H1 (cell line): ENCODE measurements at regions not wholly inside any gene's neighbourhood (a gene's known extent, or its start where the extent isn't known, plus 50 kb on each side); places are given as distances from the start of the nearest gene placed in this dataset.

Experiments used
- CTCF ChIA-PET: fragments of 300-600 bp; sonication (Branson Sonifier 250); formaldehyde crosslinking; loops from one replicate; lab custom pipeline; 2021; ENCODE audit not compliant: partially characterized antibody; lab: Charles Lee
- POLR2A ChIA-PET: fragments of 300-600 bp; sonication (Branson Sonifier 250); formaldehyde crosslinking; loops from one replicate; lab custom pipeline; 2021; ENCODE audit warnings: inconsistent platforms; ENCODE audit not compliant: partially characterized antibody; lab: Charles Lee
- DNase-seq, 2 experiments: peaks; one replicate each; pipeline versions ENCODE4 v3.0.0 to v3.0.0-alpha.2; 2010 to 2022; ENCODE audit warnings: low spot score in 2 of 2, low read depth in 1 of 2, mixed read lengths in 1 of 2
- FAIRE-seq: peaks from 2 replicates; lab custom pipeline; 2011; peaks lifted over from hg19 to GRCh38; lab: Jason Lieb, UNC
- H2AFZ ChIP-seq: 2 replicates; pipeline ENCODE4 v1.8.1; 2012; ENCODE audit warnings: low read length, inconsistent platforms
- H2AK5ac ChIP-seq: 2 replicates; pipeline ENCODE4 v1.6.1; 2013; ENCODE audit warnings: low read depth, low read length
- H2BK120ac ChIP-seq: replicated peaks from 2 replicates; pipeline ENCODE3; 2013; ENCODE audit warnings: low read depth, low read length, inconsistent platforms
- H2BK12ac ChIP-seq: 2 replicates; pipeline ENCODE4 v1.6.1; 2013; ENCODE audit warnings: low read depth, low read length
- H2BK15ac ChIP-seq: 2 replicates; pipeline ENCODE4 v1.6.1; 2013; ENCODE audit warnings: low read length
- H2BK20ac ChIP-seq: 2 replicates; pipeline ENCODE4 v1.6.1; 2013; ENCODE audit warnings: low read length
- H2BK5ac ChIP-seq: 2 replicates; pipeline ENCODE4 v1.6.1; 2013; ENCODE audit warnings: low read depth, low read length
- H3K14ac ChIP-seq: 2 replicates; pipeline ENCODE4 v1.6.1; 2013; ENCODE audit warnings: inconsistent platforms; ENCODE audit not compliant: insufficient read length
- H3K18ac ChIP-seq: 2 replicates; pipeline ENCODE4 v1.6.1; 2013; ENCODE audit warnings: low read length; ENCODE audit errors: extremely low read depth
- H3K23ac ChIP-seq: 2 replicates; pipeline ENCODE4 v1.6.1; 2013; ENCODE audit warnings: inconsistent platforms; ENCODE audit not compliant: insufficient read length
- H3K23me2 ChIP-seq: 2 replicates; pipeline ENCODE4 v1.6.1; 2013; ENCODE audit warnings: low read depth, low read length
- H3K27ac ChIP-seq: 2 replicates; pipeline ENCODE4 v1.6.1; 2011; ENCODE audit warnings: low read depth, low read length, inconsistent platforms
- H3K27me3 ChIP-seq, 4 experiments: replicated peaks in 1 of 4; 1 replicate in 1 of 4; 2 replicates in 3 of 4; pipeline versions ENCODE4 v1.6.1 to v1.8.1; 2011 to 2013; ENCODE audit warnings: low read length in 3 of 4, mild to moderate bottlenecking in 3 of 4, inconsistent platforms in 2 of 4, mixed read lengths in 2 of 4, moderate library complexity in 1 of 4; ENCODE audit not compliant: control insufficient read depth in 3 of 4, insufficient read depth in 3 of 4; ENCODE audit errors: extremely low read depth in 1 of 4
- H3K36me3 ChIP-seq, 4 experiments: 2 replicates each; pipeline versions ENCODE4 v1.6.1 to v1.8.1; 2011 to 2013; ENCODE audit warnings: mild to moderate bottlenecking in 4 of 4, low read length in 3 of 4, moderate library complexity in 2 of 4, control low read depth in 1 of 4, inconsistent platforms in 1 of 4; ENCODE audit not compliant: insufficient read depth in 4 of 4, control insufficient read depth in 2 of 4
- H3K4ac ChIP-seq: replicated peaks from 2 replicates; pipeline ENCODE3; 2013; ENCODE audit warnings: low read length, low read depth, mixed read lengths, inconsistent platforms; ENCODE audit not compliant: insufficient read length
- H3K4me1 ChIP-seq, 4 experiments: replicated peaks in 1 of 4; 1 replicate in 1 of 4; 2 replicates in 3 of 4; pipeline versions ENCODE4 v1.6.1 to v1.8.1; 2011 to 2013; ENCODE audit warnings: low read length in 3 of 4, inconsistent platforms in 2 of 4, mixed read lengths in 1 of 4; ENCODE audit not compliant: insufficient read depth in 4 of 4, control insufficient read depth in 3 of 4
- H3K4me2 ChIP-seq, 2 experiments: 2 replicates each; pipeline versions ENCODE4 v1.6.1 to v1.8.1; 2011 to 2013; ENCODE audit warnings: low read depth in 2 of 2, low read length in 2 of 2, control low read depth in 1 of 2, inconsistent platforms in 1 of 2, mild to moderate bottlenecking in 1 of 2; ENCODE audit not compliant: insufficient read depth in 1 of 2
- H3K4me3 ChIP-seq, 4 experiments: fragments of 200-600, 300-600 bp in 1 of 4; sonication (generic), shearing (Covaris generic), sonication (Bioruptor Twin) in 1 of 4; 2 replicates each; pipeline versions ENCODE4 v1.5.1 to v1.8.1; 2011 to 2016; ENCODE audit warnings: low read length in 4 of 4, low read depth in 3 of 4, control low read depth in 2 of 4, inconsistent platforms in 2 of 4, mild to moderate bottlenecking in 2 of 4, mixed read lengths in 1 of 4, moderate library complexity in 1 of 4; ENCODE audit not compliant: insufficient read depth in 2 of 4; ENCODE audit errors: extremely low read depth in 1 of 4
- H3K56ac ChIP-seq: replicated peaks from 2 replicates; pipeline ENCODE3; 2013; ENCODE audit warnings: low read depth, mild to moderate bottlenecking, mixed read lengths, low read length, inconsistent platforms; ENCODE audit not compliant: insufficient read length
- H3K79me1 ChIP-seq: 2 replicates; pipeline ENCODE4 v1.6.1; 2013; ENCODE audit warnings: low read depth, low read length, control low read depth
- H3K79me2 ChIP-seq, 2 experiments: 2 replicates each; pipeline versions ENCODE4 v1.6.1 to v1.8.1; 2012 to 2013; ENCODE audit warnings: low read length in 2 of 2, mild to moderate bottlenecking in 2 of 2, inconsistent platforms in 1 of 2; ENCODE audit not compliant: insufficient read depth in 2 of 2, control insufficient read depth in 1 of 2
- H3K9ac ChIP-seq, 4 experiments: replicated peaks in 1 of 4; 1 replicate in 1 of 4; 2 replicates in 3 of 4; pipeline versions ENCODE4 v1.6.1 to v1.8.1; 2011 to 2013; ENCODE audit warnings: low read depth in 3 of 4, low read length in 3 of 4, control low read depth in 2 of 4, mild to moderate bottlenecking in 2 of 4, moderate library complexity in 2 of 4, inconsistent platforms in 1 of 4; ENCODE audit errors: extremely low read depth in 1 of 4
- H3K9me3 ChIP-seq, 2 experiments: 2 replicates each; pipeline versions ENCODE4 v1.6.1 to v1.8.1; 2012 to 2013; ENCODE audit warnings: mild to moderate bottlenecking in 2 of 2, moderate library complexity in 2 of 2, control low read depth in 1 of 2, inconsistent platforms in 1 of 2, low read depth in 1 of 2, low read length in 1 of 2, mixed read lengths in 1 of 2; ENCODE audit not compliant: insufficient read depth in 2 of 2
- H4K20me1 ChIP-seq, 2 experiments: replicated peaks in 1 of 2; 2 replicates each; pipeline versions ENCODE3 to v1.8.1; 2011 to 2013; ENCODE audit warnings: inconsistent platforms in 2 of 2, low read length in 2 of 2, mild to moderate bottlenecking in 1 of 2; ENCODE audit not compliant: insufficient read depth in 2 of 2, control insufficient read depth in 1 of 2
- H4K5ac ChIP-seq: 2 replicates; pipeline ENCODE4 v1.6.1; 2013; ENCODE audit warnings: low read length, low read depth, mixed read lengths, inconsistent platforms; ENCODE audit not compliant: insufficient read length
- H4K8ac ChIP-seq: 2 replicates; pipeline ENCODE4 v1.8.0; 2013; ENCODE audit warnings: mild to moderate bottlenecking, moderate library complexity, low read length, inconsistent platforms; ENCODE audit not compliant: insufficient read depth; ENCODE audit errors: extremely low read depth
- H4K91ac ChIP-seq: replicated peaks from 2 replicates; pipeline ENCODE3; 2013; ENCODE audit warnings: low read length, mixed read lengths, inconsistent platforms; ENCODE audit not compliant: insufficient read length
- BCL11A ChIP-seq, 2 experiments: IDR thresholded peaks; one replicate each; pipeline ENCODE4 v1.6.1; 2011; ENCODE audit warnings: low read depth in 2 of 2, low read length in 2 of 2, mild to moderate bottlenecking in 2 of 2
- EGR1 ChIP-seq: IDR thresholded peaks from 2 replicates; pipeline ENCODE4 v1.6.1; 2011; ENCODE audit warnings: low read depth, low read length, borderline replicate concordance
- FOSL1 ChIP-seq: IDR thresholded peaks from 2 replicates; pipeline ENCODE4 v1.6.1; 2011; ENCODE audit warnings: mild to moderate bottlenecking, low read depth, low read length, moderate library complexity; ENCODE audit not compliant: insufficient read depth
- JUN ChIP-seq: IDR thresholded peaks from 2 replicates; pipeline ENCODE4 v1.6.1; 2011; ENCODE audit warnings: low read depth, mild to moderate bottlenecking, improper control_type of control experiment, low read length
- SAP30 ChIP-seq: fragments of 300-600 bp; sonication (generic); IDR thresholded peaks from 2 replicates; pipeline ENCODE4 v1.7.1; 2012; ENCODE audit warnings: low read length, moderate library complexity, mild to moderate bottlenecking, inconsistent platforms; ENCODE audit not compliant: insufficient read depth, insufficient replicate concordance
- SIN3A ChIP-seq, 2 experiments: IDR thresholded peaks in 1 of 2; conservative IDR thresholded peaks in 1 of 2; 2 replicates each; pipeline ENCODE4 v1.6.1; 2011 to 2012; ENCODE audit warnings: low read length in 2 of 2, improper control_type of control experiment in 1 of 2, low read depth in 1 of 2, mild to moderate bottlenecking in 1 of 2
- SP4 ChIP-seq: IDR thresholded peaks from 2 replicates; pipeline ENCODE4 v1.6.1; 2012; ENCODE audit warnings: low read length, inconsistent platforms
- TCF12 ChIP-seq: IDR thresholded peaks from 2 replicates; pipeline ENCODE4 v1.6.1; 2011; ENCODE audit warnings: low read depth, mild to moderate bottlenecking, low read length
- USF2 ChIP-seq: IDR thresholded peaks from 2 replicates; pipeline ENCODE4 v1.6.1; 2011; ENCODE audit warnings: low read length, improper control_type of control experiment
- WGBS, 2 experiments: shearing (Covaris generic) in 1 of 2; methylation state at CpG; one replicate each; pipeline versions ENCODE4 v1.1.6 to v1.1.7; 2013 to 2015; ENCODE audit warnings: low lambda C conversion rate in 2 of 2, mixed read lengths in 2 of 2, inconsistent platforms in 1 of 2, low coverage in 1 of 2, missing lambda C conversion rate in 1 of 2; ENCODE audit not compliant: insufficient replicate concordance in 2 of 2, insufficient coverage in 1 of 2, insufficient read length in 1 of 2; ENCODE audit errors: extremely low coverage in 1 of 2, missing lambda C conversion rate in 1 of 2; 5-methylcytosine and 5-hydroxymethylcytosine counted together

GRCh38 chr4:119394826-119395225 is 72.9 kb upstream of the FABP2 start:
- no peaks in the 10 kb centered on the region for H3K23me2 ChIP-seq
- TF ChIP-seq USF2 (no peak), SAP30 (no peak), TCF12 (no peak), BCL11A (IDR thresholded peaks at IDR 0.05; ENCODE audit: low read depth in 2 of 2, low read length in 2 of 2) (no peak), SP4 (no peak), EGR1 (no peak), JUN (no peak), SIN3A (conservative IDR thresholded peaks at IDR 0.05 in 1 of 2, IDR thresholded peaks at IDR 0.05 in 1 of 2; ENCODE audit: low read depth in 1 of 2, low read length in 2 of 2) (no peak), FOSL1 (no peak)
- TF ChIP-seq, all 59 proteins: peak for 0
- FAIRE-seq, result no peak
- Histone ChIP-seq H4K20me1 (no peaks in the 10 kb centered on the region), H3K4me3 (no peak overlapping the region), H3K23ac (no peak overlapping the region), H4K91ac (no peak overlapping the region), H3K27me3 (no peaks in the 10 kb centered on the region), H3K4me2 (no peak overlapping the region), H2AFZ (no peak overlapping the region), H3K18ac (no peak overlapping the region), H3K56ac (no peak overlapping the region), H3K4me1 (no peaks in the 10 kb centered on the region; a peak in 1 of 7 replicates), H3K36me3 (no peaks in the 10 kb centered on the region), H2BK5ac (no peak overlapping the region), H3K79me1 (no peaks in the 10 kb centered on the region), H2BK20ac (no peak overlapping the region), H2BK15ac (no peak overlapping the region), H4K8ac (no peak overlapping the region), H3K79me2 (no peaks in the 10 kb centered on the region), H3K4ac (no peak overlapping the region), H2AK5ac (no peak overlapping the region), H3K9me3 (no peaks in the 10 kb centered on the region), H3K14ac (no peak overlapping the region), H2BK120ac (no peak overlapping the region), H3K9ac (no peak overlapping the region), H3K27ac (no peak overlapping the region), H4K5ac (no peak overlapping the region), H2BK12ac (no peak overlapping the region)
- WGBS, 2 experiments, result 90% methylated on average over 11 of the region's 16 CpGs; no CpG with 5 or more reads in 1 of the 2 experiments
- DNase-seq, result no peak
- ChIA-PET CTCF (interaction anchor here (0.6 kb wide), 1 partner anchor 433 kb away, joined by 3 read pairs; no protein-coding TSS in a partner anchor), POLR2A (no interaction called here)
